ENCODE measurements at regions not wholly inside any gene's neighbourhood (a gene's known extent, or its start where the extent isn't known, plus 50 kb on each side); places are given as distances from the start of the nearest gene placed in this dataset.

GRCh38 chr12:84455598-84455997, 457.0 kb downstream of the SLC6A15 start:
- TF ChIP-seq CTCF (IDR thresholded peaks at IDR 0.05; ENCODE audit: borderline replicate concordance, extremely low read depth, low read length, poor library complexity, severe bottlenecking) = no peak
- TF ChIP-seq EZH2 (IDR thresholded peaks at IDR 0.05; ENCODE audit: borderline replicate concordance, low read depth, low read length, severe bottlenecking) = no peak

Data from DND-41 (cell line).